ENCODE measurements at regions not wholly inside any gene's neighbourhood (a gene's known extent, or its start where the extent isn't known, plus 50 kb on each side); places are given as distances from the start of the nearest gene placed in this dataset.

DNA sequence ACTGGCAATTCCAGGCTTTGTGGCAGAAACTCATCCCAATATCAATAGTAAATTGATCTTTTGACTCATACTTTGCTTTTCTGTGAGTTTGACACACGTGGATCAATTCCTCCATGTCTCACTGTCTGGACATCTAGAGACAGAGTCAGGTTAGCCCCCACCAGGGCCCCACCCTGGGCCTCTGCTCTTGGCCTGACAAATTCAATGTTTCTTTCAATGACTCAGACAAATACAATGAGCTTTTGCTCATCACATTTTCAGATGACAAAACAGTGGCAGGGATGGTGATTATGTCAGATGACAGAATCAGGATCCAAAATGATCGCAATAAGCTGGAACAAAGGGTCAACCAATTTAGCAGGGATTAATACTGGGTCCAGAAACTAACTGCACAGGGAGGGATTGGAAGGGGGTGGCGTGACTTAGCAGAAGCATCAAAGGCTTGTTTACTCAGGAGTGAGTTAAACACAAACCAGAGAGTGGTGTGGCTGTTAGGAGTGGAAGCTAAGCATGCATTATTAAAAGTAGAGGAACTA, 90.5 kb upstream of the ASIC2 start:
- no peak overlapping the region for H3K27ac ChIP-seq (ENCODE audit: low read length)
- peaks cover 15 to 24% of the 10 kb centered on the region in 2 donors for H3K27me3 Mint-ChIP-seq
- 57% methylated on average over 3 of the region's 3 CpGs for WGBS (ENCODE audit: insufficient coverage)
- peaks cover 0 to 20% of the 10 kb centered on the region in 2 experiments for H3K27me3 ChIP-seq (replicated peaks in 1 of 2; ENCODE audit: control insufficient read depth in 2 of 2, extremely low read depth in 1 of 2, insufficient read depth in 2 of 2, low read length in 1 of 2)
- no peak overlapping the region for H3K27ac Mint-ChIP-seq
- H3K9me3 ChIP-seq, result no peaks in the 10 kb centered on the region
- H3K36me3 Mint-ChIP-seq, result no peaks in the 10 kb centered on the region
- no peak for ATAC-seq (replicated peaks in 1 of 4)
- DNase-seq, result no peak
- ChIA-PET CTCF (no interaction called here), POLR2A (no interaction called here)
- no peak overlapping the region for H3K4me3 ChIP-seq (ENCODE audit: control insufficient read depth in 1 of 2, extremely low read depth in 1 of 2, low read length in 1 of 2)
- H3K9me3 Mint-ChIP-seq, result no peaks in the 10 kb centered on the region
- no peaks in the 10 kb centered on the region for H3K4me1 ChIP-seq (ENCODE audit: control insufficient read depth in 1 of 2, extremely low read depth in 1 of 2, insufficient read depth in 2 of 2, low read length in 2 of 2)
- H3K36me3 ChIP-seq (ENCODE audit: control insufficient read depth in 2 of 2, extremely low read depth in 1 of 2, insufficient read depth in 1 of 2, low read length in 1 of 2), result no peaks in the 10 kb centered on the region
- H3K4me3 Mint-ChIP-seq, result no peak overlapping the region
- H3K4me1 Mint-ChIP-seq, result no peaks in the 10 kb centered on the region

DNA sequence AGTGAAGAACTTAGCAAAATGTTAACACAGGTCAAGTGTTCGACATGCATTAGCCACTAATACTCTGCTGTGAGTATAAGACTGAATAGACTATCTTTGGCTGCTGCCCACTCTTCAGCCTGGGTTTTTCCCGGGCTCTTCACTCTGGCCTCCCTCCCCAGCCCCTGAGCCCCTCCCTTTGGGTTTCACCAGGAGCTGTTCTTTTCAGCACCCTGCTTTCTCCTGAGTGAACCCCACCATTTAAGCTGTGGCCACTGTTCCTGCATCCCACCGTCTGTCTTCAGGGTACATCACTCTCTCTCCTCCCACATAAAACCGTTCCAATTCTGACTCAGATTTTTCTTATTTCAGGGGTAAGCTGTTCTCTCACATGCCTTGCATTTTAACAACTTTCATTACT, 92.0 kb upstream of the ASIC2 start:
- ATAC-seq (replicated peaks in 1 of 4) (no peak), DNase-seq (no peak)
- 26% methylated on average over 3 of the region's 4 CpGs for WGBS (ENCODE audit: insufficient coverage)
- Mint-ChIP-seq H3K27me3 (peaks cover 15 to 20% of the 10 kb centered on the region in 2 donors), H3K36me3 (no peaks in the 10 kb centered on the region), H3K27ac (no peak overlapping the region), H3K4me3 (no peak overlapping the region), H3K9me3 (no peaks in the 10 kb centered on the region), H3K4me1 (no peaks in the 10 kb centered on the region)
- Histone ChIP-seq H3K27me3 (replicated peaks in 1 of 2; ENCODE audit: control insufficient read depth in 2 of 2, extremely low read depth in 1 of 2, insufficient read depth in 2 of 2, low read length in 1 of 2) (peaks cover 0 to 20% of the 10 kb centered on the region in 2 experiments), H3K27ac (ENCODE audit: low read length) (no peak overlapping the region), H3K4me1 (ENCODE audit: control insufficient read depth in 1 of 2, extremely low read depth in 1 of 2, insufficient read depth in 2 of 2, low read length in 2 of 2) (no peaks in the 10 kb centered on the region), H3K36me3 (ENCODE audit: control insufficient read depth in 2 of 2, extremely low read depth in 1 of 2, insufficient read depth in 1 of 2, low read length in 1 of 2) (no peaks in the 10 kb centered on the region), H3K9me3 (no peaks in the 10 kb centered on the region), H3K4me3 (ENCODE audit: control insufficient read depth in 1 of 2, extremely low read depth in 1 of 2, low read length in 1 of 2) (no peak overlapping the region)
- CTCF ChIA-PET, result no interaction called here
- POLR2A ChIA-PET, result no interaction called here

DNA sequence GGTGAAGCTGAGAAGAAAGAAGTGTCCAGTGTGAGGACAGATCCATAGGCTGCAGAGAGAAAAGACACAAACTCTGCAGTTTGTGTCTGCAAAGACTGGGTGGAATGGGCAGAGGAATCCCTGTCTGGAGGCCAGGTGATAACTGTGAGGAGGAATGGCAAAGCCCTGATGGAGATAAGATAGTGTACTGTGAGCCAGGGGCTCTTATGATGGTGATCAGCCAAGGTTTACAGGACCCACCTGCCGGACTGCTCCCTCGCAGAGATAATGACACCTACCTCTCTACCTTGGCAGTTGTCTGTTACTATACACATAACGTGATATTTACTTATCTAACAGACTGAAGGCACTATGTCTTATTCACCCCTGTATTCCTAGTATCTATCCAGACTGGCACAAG, 92.6 kb upstream of the ASIC2 start:
- no peaks in the 10 kb centered on the region for H3K9me3 Mint-ChIP-seq
- Histone ChIP-seq H3K27ac (ENCODE audit: low read length) (no peak overlapping the region), H3K27me3 (replicated peaks in 1 of 2; ENCODE audit: control insufficient read depth in 2 of 2, extremely low read depth in 1 of 2, insufficient read depth in 2 of 2, low read length in 1 of 2) (peaks cover 0 to 16% of the 10 kb centered on the region in 2 experiments), H3K36me3 (ENCODE audit: control insufficient read depth in 2 of 2, extremely low read depth in 1 of 2, insufficient read depth in 1 of 2, low read length in 1 of 2) (no peaks in the 10 kb centered on the region), H3K4me1 (ENCODE audit: control insufficient read depth in 1 of 2, extremely low read depth in 1 of 2, insufficient read depth in 2 of 2, low read length in 2 of 2) (no peaks in the 10 kb centered on the region), H3K9me3 (no peaks in the 10 kb centered on the region), H3K4me3 (ENCODE audit: control insufficient read depth in 1 of 2, extremely low read depth in 1 of 2, low read length in 1 of 2) (no peak overlapping the region)
- peaks cover 15 to 20% of the 10 kb centered on the region in 2 donors for H3K27me3 Mint-ChIP-seq
- no peak for DNase-seq
- H3K36me3 Mint-ChIP-seq, result no peaks in the 10 kb centered on the region
- H3K27ac Mint-ChIP-seq, result no peak overlapping the region
- 88% methylated on average over 3 of the region's 3 CpGs for WGBS (ENCODE audit: insufficient coverage)
- H3K4me3 Mint-ChIP-seq, result no peak overlapping the region
- no peaks in the 10 kb centered on the region for H3K4me1 Mint-ChIP-seq
- ChIA-PET CTCF (no interaction called here), POLR2A (no interaction called here)
- no peak for ATAC-seq (replicated peaks in 1 of 4)

DNA sequence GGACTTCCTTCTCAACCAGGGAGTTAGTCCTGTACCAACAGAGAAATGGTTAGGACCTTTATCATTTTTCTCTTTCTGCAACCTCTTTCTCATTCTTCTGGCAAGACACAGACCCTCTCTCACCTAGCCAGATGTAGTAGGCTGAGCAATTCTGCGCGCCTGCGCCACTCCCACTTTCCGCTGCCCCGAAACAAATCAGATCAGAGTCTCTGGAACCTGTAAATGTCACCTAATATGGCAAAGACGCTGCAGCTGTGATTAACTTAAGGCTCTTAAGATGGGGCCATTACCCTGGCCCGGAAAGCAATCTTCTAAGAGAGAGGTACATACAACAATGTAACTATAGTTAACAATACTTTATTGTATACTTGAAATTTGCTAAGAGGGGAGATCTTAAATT, 94.3 kb upstream of the ASIC2 start:
- WGBS (ENCODE audit: insufficient coverage), result 87% methylated on average over 5 of the region's 7 CpGs
- Histone ChIP-seq H3K36me3 (ENCODE audit: control insufficient read depth in 2 of 2, extremely low read depth in 1 of 2, insufficient read depth in 1 of 2, low read length in 1 of 2) (no peaks in the 10 kb centered on the region), H3K4me1 (ENCODE audit: control insufficient read depth in 1 of 2, extremely low read depth in 1 of 2, insufficient read depth in 2 of 2, low read length in 2 of 2) (no peaks in the 10 kb centered on the region), H3K4me3 (ENCODE audit: control insufficient read depth in 1 of 2, extremely low read depth in 1 of 2, low read length in 1 of 2) (no peak overlapping the region), H3K27me3 (replicated peaks in 1 of 2; ENCODE audit: control insufficient read depth in 2 of 2, extremely low read depth in 1 of 2, insufficient read depth in 2 of 2, low read length in 1 of 2) (peaks cover 0 to 9% of the 10 kb centered on the region in 2 experiments), H3K27ac (ENCODE audit: low read length) (no peak overlapping the region), H3K9me3 (no peaks in the 10 kb centered on the region)
- H3K9me3 Mint-ChIP-seq, result no peaks in the 10 kb centered on the region
- H3K4me1 Mint-ChIP-seq, result no peaks in the 10 kb centered on the region
- no peak overlapping the region for H3K27ac Mint-ChIP-seq
- peaks cover 15 to 20% of the 10 kb centered on the region in 2 donors for H3K27me3 Mint-ChIP-seq
- ATAC-seq (replicated peaks in 1 of 4) (no peak), DNase-seq (no peak)
- CTCF ChIA-PET, result no interaction called here
- no peak overlapping the region for H3K4me3 Mint-ChIP-seq
- no peaks in the 10 kb centered on the region for H3K36me3 Mint-ChIP-seq
- POLR2A ChIA-PET, result no interaction called here

DNA sequence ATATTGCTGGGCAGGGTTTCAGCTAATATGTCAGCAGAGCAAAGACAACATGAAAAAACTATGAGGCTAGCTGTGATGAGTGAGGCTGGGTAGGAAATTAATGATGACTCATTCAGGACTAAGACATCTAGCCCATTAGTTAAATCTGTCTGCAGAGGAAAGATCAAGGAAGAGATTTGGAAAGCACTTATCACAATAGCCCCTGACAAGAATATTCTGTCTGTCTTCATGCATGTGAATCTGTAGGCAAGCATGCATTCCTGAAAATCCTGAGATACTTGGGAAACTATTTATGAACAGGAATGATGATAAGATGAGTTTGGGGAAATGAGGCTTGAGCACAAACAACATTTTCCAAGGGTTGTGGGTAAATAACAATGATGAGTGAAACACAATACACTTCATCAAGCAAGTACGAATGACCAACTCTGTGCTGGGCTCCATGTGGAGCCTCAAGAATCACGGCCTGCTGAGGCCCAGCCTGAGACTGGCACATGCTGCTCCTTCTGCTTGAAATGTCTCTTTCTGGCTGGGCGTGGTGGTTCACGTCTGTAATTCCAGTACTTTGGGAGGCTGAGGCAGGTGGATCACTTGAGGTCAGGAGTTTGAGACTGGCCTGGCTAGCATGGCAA, 96.5 kb upstream of the ASIC2 start:
- DNase-seq, result no peak

DNA sequence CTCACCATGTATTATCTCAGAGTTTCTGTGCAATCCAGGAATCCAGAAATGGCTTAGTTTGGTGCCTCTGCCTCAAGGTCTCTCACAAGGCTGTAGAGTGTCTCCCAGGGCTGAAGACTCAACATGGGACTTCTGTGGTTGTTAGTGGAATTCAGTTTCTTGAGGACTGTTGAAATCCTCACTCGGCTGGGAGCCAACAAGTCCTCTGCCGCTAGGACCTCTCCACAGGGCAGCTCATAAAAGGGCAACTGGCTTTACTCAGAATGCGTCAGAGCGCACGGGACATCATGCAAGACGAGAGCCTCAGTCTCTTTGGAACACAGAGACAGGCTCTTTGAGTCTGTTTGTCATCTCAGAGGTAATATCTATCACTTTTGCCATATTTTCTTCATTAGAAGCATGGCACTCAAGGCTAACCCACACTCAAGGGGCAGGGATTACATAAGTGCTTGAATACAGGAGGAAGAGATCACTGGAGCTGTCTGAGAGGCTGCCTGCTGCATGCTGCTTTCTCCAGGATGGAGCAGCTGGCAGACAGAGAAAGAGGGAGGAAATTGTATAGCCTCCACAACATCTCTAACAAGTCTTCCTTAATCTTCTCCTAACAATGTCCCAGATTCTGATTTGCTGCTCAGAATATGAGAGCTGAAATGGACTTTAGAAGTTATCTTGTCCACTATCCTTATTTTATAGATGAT, 97.5 kb upstream of the ASIC2 start:
- Histone ChIP-seq H3K9me3 (no peaks in the 10 kb centered on the region), H3K36me3 (ENCODE audit: control insufficient read depth in 2 of 2, extremely low read depth in 1 of 2, insufficient read depth in 1 of 2, low read length in 1 of 2) (no peaks in the 10 kb centered on the region), H3K27me3 (replicated peaks in 1 of 2; ENCODE audit: control insufficient read depth in 2 of 2, extremely low read depth in 1 of 2, insufficient read depth in 2 of 2, low read length in 1 of 2) (peaks cover 0 to 9% of the 10 kb centered on the region in 2 experiments), H3K4me3 (ENCODE audit: control insufficient read depth in 1 of 2, extremely low read depth in 1 of 2, low read length in 1 of 2) (no peak overlapping the region), H3K27ac (ENCODE audit: low read length) (no peak overlapping the region), H3K4me1 (ENCODE audit: control insufficient read depth in 1 of 2, extremely low read depth in 1 of 2, insufficient read depth in 2 of 2, low read length in 2 of 2) (no peaks in the 10 kb centered on the region)
- Mint-ChIP-seq H3K9me3 (peaks cover 0 to 15% (median 7%) of the 10 kb centered on the region in 3 donors), H3K4me3 (no peak overlapping the region), H3K27me3 (peaks cover 14 to 21% of the 10 kb centered on the region in 2 donors), H3K36me3 (no peaks in the 10 kb centered on the region), H3K4me1 (no peaks in the 10 kb centered on the region), H3K27ac (no peak overlapping the region)
- DNase-seq (no peak), ATAC-seq (replicated peaks in 1 of 4) (no peak)
- ChIA-PET POLR2A (no interaction called here), CTCF (no interaction called here)
- 39% methylated on average over 6 of the region's 6 CpGs for WGBS (ENCODE audit: insufficient coverage)

More for the DNA sequence above, 96.5 kb upstream of the ASIC2 start:
- ChIA-PET POLR2A (no interaction called here), CTCF (no interaction called here)
- Mint-ChIP-seq H3K4me3 (no peak overlapping the region), H3K27me3 (peaks cover 16 to 17% of the 10 kb centered on the region in 2 donors), H3K4me1 (no peaks in the 10 kb centered on the region), H3K9me3 (peaks cover 0 to 10% (median 4%) of the 10 kb centered on the region in 3 donors), H3K27ac (no peak overlapping the region), H3K36me3 (no peaks in the 10 kb centered on the region)
- Histone ChIP-seq H3K4me3 (ENCODE audit: control insufficient read depth in 1 of 2, extremely low read depth in 1 of 2, low read length in 1 of 2) (no peak overlapping the region), H3K36me3 (ENCODE audit: control insufficient read depth in 2 of 2, extremely low read depth in 1 of 2, insufficient read depth in 1 of 2, low read length in 1 of 2) (no peaks in the 10 kb centered on the region), H3K9me3 (no peaks in the 10 kb centered on the region), H3K27ac (ENCODE audit: low read length) (no peak overlapping the region), H3K27me3 (replicated peaks in 1 of 2; ENCODE audit: control insufficient read depth in 2 of 2, extremely low read depth in 1 of 2, insufficient read depth in 2 of 2, low read length in 1 of 2) (peaks cover 0 to 9% of the 10 kb centered on the region in 2 experiments), H3K4me1 (ENCODE audit: control insufficient read depth in 1 of 2, extremely low read depth in 1 of 2, insufficient read depth in 2 of 2, low read length in 2 of 2) (no peaks in the 10 kb centered on the region)
- WGBS (ENCODE audit: insufficient coverage), result 57% methylated on average over 1 of the region's 4 CpGs
- ATAC-seq (replicated peaks in 1 of 4), result no peak
